ENCODE measurements at regions not wholly inside any gene's neighbourhood (a gene's known extent, or its start where the extent isn't known, plus 50 kb on each side); places are given as distances from the start of the nearest gene placed in this dataset.

DNA sequence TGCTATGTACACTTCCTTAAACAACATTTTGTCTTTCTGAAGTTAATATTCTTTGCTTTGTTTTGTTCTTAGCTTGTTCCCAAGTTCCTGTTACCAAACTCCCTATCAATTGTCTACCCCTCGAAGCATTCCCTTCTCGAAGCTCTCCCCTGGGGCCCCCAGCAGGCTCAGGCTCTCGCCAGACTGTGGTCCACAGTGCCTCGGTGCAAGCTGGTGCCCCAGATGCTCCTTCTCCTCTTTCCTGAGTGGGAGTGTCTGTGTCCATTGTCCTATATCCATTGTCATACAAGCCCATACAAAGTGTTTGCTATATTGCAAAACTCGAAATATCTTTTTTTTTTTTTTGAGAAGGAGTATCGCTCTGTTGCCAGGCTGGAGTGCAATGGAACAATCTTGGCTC is 51.7 kb upstream of the RTL6 start:
- FAIRE-seq: no peak

DNA sequence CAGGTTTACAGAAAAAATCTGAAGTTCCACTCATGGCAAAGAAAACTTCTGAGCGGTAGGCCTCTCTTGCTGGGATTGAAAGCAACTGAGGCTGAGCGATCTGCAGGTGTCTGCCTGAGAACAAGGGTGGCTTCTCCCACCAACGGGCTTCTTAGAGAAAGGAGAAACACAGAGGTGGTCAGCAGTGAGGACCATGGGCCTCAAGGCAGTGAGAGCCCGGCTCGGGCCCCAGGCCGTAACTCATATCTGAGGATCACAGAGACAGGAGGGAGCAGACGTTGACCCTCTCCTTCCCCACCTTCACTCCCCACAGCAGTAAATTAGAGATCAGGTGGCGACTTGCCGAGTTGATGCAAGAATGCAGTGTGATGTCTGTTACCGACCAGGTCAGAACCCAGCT is 50.9 kb upstream of the RTL6 start:
- FAIRE-seq: no peak
